ENCODE measurements at regions not wholly inside any gene's neighbourhood (a gene's known extent, or its start where the extent isn't known, plus 50 kb on each side); places are given as distances from the start of the nearest gene placed in this dataset.

- TF ChIP-seq YY1 (IDR thresholded peaks at IDR 0.05; ENCODE audit: low read depth) (no peak), CREB1 (IDR thresholded peaks at IDR 0.05; ENCODE audit: low read depth) (no peak), EP300 (IDR thresholded peaks at IDR 0.05; ENCODE audit: borderline replicate concordance) (no peak)
- TF ChIP-seq, protein P1, sequence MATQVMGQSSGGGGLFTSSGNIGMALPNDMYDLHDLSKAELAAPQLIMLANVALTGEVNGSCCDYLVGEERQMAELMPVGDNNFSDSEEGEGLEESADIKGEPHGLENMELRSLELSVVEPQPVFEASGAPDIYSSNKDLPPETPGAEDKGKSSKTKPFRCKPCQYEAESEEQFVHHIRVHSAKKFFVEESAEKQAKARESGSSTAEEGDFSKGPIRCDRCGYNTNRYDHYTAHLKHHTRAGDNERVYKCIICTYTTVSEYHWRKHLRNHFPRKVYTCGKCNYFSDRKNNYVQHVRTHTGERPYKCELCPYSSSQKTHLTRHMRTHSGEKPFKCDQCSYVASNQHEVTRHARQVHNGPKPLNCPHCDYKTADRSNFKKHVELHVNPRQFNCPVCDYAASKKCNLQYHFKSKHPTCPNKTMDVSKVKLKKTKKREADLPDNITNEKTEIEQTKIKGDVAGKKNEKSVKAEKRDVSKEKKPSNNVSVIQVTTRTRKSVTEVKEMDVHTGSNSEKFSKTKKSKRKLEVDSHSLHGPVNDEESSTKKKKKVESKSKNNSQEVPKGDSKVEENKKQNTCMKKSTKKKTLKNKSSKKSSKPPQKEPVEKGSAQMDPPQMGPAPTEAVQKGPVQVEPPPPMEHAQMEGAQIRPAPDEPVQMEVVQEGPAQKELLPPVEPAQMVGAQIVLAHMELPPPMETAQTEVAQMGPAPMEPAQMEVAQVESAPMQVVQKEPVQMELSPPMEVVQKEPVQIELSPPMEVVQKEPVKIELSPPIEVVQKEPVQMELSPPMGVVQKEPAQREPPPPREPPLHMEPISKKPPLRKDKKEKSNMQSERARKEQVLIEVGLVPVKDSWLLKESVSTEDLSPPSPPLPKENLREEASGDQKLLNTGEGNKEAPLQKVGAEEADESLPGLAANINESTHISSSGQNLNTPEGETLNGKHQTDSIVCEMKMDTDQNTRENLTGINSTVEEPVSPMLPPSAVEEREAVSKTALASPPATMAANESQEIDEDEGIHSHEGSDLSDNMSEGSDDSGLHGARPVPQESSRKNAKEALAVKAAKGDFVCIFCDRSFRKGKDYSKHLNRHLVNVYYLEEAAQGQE (IDR thresholded peaks at IDR 0.05; ENCODE audit: low read depth) = no peak
Observed at GRCh38 chr3:168858327-168858726, 762.6 kb upstream of the GOLIM4 start.
